GM19023 (cell line): ENCODE measurements at regions not wholly inside any gene's neighbourhood (a gene's known extent, or its start where the extent isn't known, plus 50 kb on each side); places are given as distances from the start of the nearest gene placed in this dataset.

Experiments used
- ATAC-seq: cut with Tn5 transposase; IDR thresholded peaks from one replicate; pipeline ENCODE4 v1.9.1; 2021; ENCODE audit warnings: mild to moderate bottlenecking, moderate library complexity; ENCODE audit not compliant: unreplicated experiment

DNA sequence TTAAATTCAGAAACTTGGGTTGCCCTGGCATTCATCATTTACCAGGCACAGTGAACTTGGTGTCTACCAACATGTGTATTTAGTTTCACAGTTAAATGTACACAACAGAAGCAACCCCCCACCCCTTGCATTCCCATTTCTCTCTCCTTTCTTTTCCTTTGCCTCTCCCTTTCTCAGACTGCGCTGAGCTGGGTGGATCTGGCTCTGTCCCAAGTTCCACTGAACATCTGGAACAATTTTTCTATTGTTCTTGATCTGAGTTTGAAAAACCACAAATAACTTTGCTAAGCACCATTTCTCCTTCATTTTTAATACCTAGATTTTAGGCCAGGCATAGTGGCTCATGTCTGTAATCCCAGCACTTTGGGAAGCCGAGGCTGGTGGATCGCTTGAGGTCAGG, 242.2 kb downstream of the ABHD5 start:
- no peak for ATAC-seq

DNA sequence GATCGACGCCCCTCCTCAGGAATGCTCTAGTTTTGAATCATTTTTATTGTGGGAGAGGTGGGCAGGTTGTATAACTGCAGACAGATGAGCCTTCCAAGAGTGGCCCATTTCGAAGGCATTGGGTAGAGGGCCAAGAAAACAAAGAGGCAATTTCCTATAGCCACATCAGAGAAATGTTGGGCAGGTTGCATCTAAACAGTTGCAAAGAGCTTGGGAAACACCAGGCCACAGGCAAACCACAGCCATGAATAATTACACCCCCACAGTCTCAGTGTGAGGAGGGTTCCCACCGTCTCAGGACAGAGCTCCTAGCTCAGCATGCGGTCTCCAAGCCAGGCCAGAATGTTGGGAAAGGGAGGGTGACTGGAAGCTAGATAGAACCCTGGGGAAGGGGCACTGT, 257.3 kb downstream of the ABHD5 start:
- ATAC-seq: no peak

DNA sequence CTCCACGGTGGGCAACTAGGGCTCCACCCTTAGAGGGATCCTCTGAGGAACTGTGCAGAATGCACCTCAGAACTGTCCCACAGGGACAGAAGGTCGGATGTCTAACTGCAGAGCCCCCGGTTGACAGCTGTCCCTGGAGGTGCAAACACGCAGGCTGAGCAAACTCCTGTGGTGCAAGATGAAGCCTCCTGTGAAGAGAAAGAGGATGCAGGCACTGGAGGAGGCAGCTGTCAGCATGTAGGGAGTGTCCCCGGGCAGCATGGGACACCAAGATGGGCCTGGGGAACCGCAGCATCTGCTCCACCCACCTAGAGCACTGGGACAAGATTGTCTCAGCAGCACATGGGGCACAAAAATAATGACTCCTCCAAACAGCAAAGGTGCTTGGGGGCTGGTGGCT, 258.9 kb downstream of the ABHD5 start:
- peak; percentile 56 for ATAC-seq

DNA sequence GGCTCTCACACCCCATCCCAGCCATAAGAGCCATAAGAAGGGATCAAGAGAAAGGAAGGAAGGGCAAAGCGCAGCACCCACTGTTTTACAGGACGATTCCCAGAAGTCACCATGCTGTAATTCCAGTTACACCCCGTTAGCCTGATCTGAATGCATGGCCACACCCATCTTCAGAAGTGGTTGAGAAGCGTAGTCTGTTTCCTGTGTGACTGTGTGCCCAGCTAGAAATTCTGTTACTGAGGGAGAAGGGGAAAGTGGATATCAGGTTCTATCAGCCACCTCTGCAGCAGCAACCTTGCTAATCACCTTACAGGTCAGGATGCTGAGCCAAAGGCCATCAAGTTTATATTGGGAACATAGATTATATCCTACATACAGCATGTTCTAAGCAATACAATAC, 260.0 kb downstream of the ABHD5 start:
- no peak for ATAC-seq

DNA sequence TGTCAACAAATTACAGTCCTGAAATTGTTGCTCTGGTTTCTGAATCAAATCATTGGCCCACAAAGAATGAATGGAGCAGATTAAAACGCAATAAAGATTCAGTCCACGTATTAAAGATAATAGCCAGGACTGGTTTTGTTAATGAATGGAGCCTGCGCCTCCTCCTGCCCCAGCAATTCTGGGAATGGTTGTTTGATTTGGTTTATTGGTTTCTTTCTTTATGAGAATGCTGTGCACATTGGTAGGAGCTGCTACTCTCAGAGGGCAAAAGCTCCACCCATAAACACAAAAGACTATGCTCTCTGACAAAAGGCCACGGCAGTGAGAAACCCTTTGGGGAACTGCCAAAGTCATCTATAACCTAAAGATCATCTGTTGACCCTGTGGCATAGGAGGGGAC, 261.1 kb downstream of the ABHD5 start:
- no peak for ATAC-seq

DNA sequence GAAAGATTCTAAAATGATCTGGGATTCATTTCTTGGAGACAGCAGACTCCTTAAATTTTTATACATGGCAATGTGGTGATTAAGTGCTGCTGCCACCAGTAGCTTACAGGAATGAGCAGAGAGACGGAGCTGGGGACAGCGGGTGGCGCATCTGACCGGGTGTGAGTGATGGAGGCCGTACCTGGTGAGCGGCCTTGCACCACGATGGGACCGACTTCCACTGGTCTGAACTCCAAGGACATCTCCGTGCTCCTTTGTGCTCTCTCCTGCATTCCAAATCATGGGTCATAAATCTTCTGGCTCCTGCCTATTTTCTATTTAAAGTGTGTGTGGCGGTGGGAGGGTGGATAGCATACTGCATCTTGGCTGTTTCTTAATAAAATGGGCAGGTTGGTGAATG, 262.6 kb downstream of the ABHD5 start:
- no peak for ATAC-seq

DNA sequence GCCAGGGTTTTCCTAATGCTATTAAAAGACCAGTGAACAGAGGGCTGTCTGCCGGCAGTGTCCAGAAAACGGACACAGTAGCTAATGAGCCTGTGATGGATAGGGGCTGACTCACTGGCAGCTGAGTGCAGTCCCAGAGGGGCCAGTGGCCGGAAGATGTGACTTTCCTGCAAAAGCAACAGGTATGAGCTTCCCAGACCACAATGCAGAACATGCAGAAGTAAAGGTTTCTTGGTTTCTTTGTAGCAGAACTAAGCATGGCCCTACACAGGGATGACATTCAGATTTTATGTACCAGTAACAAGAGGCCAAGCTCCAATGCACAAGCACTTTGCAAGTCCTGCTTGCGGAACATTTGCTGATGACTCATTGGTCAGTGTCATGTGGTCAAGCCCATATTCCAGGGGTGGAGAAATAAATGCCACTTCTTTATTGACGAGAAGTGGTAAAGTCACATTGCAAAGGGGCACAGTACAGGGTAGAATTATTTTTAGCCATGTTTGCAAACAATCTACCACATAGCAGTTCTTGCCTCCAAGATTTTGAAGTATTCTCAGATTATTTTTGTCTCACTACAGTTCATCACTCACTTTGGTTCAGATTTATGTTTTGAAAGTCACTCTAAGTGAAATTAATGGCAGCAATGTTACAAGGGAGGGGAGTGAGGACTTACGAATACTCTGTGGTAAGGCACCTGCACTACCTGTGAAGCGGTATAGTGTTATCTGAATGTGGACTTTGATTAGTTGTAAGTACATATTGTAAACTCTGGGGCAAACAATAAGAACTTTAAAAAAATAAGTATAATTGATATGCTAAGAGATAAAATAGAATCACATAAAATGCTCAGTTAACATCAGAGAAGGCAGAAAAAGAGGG, 263.3 kb downstream of the ABHD5 start:
- no peak for ATAC-seq

DNA sequence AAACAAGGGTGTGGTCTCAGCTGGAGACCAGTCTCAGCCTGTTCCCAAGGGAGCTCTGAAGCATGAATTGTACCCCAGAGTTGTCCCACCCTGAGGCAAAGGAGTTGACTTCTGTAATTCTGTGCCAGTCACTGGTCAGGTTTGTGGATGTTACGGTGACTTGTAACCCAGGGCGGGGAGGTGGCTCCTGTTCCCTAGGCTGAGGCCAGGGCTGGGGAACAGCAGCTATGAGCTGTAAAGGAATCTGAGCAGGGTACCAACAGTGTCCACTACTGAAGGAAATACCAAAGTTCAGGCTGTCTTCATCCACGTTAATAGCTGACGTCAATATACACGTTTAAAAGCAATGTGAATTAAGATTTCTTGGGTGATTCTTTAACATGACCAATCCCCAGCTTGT, 266.2 kb downstream of the ABHD5 start:
- ATAC-seq: no peak

DNA sequence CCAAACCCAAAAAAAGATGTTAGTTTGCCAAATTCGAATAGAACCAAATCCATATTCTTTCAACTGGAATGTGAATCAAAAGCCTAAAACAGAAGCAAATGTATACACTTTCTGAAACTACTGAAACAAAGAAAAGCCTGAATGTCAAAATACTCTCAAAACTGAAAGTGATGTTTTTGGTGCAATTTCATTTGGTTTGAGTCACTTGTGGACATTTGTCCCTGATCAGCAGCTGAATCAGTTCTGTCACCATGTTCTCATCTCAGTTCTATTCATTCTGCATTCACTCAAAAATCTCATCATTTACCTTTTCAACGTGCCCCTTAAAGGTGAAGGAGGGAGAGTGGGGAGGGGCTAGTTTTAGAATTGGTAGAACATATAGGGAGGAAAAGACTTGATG, 266.8 kb downstream of the ABHD5 start:
- ATAC-seq: no peak

DNA sequence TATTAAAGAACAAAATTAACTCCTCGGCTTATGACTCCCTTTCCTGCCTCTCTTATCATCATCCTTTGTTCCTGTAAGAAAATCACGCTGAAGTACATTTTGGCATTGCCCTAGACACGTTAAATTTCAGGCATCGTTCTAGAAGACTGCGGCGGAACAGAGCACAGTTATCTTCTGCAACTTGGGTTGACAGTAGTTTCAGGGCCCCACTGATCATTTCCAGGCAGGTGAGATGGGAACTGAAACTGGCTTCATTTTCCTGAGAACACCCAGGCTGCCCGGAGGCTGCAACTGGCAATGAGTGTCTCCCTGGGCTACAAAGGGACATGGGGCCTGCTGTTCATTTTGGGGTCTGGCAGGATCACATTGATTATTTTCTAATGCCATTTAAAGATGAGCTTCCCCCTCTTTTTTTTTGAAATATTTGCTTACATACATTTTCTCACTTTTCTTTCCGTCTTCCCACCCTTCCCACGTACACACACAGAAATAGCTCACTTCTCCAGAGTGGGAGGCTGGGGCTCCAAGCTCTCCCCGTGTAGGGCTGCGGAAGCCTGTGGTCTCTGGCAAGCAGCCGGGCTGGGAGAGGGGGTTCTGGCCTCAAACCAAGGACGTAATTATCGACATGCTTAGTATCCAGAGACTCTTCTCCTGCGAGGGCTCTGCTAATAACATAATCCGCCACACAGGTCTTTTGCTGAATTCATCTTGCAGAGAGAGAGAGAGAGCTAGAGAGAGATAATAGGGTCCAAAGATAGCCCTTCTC, 267.4 kb downstream of the ABHD5 start:
- ATAC-seq: no peak

DNA sequence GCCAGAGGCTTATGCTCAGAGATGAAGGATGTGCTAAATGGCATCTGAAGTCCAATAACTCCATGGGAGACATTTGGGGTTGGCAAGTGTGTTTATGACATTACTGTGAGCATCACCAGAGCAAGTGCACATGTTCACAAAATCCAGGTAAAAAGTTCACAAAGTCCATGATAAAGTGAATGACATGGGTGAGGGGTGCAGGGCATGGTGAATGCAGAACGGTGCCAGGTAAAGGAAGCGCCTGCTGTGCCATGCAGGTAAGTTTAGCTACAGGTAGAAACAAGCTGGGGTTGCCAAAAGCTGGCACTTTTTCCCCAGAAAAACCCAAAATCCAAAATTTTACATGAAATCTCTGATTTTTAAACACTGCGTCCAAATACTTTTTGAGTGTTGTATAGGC, 268.2 kb downstream of the ABHD5 start:
- no peak for ATAC-seq

DNA sequence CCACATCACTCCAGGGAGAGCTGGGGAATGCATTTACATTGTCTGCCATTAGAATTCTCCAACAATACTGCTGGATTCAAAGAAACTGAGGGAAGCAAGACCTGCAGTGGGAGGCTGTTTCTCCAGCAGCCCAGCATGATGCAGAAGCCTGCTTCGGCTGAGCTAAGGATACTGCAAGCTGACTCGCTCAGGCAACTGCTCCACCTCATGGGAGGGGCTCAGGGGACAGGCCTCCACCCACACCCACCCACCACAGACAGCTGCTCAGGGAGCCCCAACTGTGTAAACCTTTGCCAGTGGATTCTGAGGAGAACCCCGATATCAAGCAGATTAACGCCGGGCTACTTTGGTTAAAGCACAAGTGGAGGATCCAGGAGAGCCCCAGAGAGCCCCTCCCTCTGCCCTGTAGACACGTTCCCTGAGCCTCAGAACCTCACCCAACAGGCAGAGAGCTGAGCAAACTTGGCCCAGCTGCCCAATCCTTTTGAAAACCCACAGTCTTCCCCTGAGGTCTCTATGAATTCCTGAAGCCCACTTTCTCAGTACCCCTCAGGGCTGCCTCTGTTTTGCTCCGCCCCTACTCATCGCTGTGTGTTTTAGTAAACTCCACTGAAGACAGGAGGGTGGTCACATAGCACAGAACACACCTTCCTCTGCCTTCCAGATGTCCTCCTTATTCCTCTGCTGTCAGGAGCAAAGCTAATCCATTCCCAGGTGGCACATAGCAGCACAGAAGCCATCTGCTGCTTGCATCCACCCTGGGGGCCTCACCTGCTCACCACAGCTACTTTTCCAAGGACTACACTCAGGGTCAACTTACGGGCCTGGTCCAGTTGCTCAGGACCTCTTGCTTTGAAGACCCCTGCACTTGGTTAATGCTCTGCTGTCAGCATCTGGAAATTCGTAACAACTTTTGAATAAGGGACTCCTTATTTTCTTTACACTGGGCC, 269.0 kb downstream of the ABHD5 start:
- ATAC-seq: no peak

DNA sequence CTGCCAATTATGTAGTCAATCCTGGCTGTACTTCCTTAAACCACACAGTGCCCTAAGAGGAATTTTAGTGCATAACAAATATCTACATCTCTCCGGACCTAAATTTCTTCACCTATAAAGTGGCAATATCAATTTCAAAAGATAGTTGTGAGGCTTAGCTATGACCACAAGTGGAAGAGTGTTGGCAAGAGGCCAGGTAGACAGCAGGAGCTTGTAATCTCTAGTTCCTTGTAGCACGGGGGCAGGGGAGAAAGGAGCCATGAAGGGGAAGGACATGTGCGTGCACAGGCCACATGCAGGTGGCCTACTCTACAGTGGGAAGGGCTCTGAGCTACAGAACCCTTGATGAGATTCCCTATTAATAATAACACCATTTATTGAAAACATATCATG, 269.7 kb downstream of the ABHD5 start:
- no peak for ATAC-seq

DNA sequence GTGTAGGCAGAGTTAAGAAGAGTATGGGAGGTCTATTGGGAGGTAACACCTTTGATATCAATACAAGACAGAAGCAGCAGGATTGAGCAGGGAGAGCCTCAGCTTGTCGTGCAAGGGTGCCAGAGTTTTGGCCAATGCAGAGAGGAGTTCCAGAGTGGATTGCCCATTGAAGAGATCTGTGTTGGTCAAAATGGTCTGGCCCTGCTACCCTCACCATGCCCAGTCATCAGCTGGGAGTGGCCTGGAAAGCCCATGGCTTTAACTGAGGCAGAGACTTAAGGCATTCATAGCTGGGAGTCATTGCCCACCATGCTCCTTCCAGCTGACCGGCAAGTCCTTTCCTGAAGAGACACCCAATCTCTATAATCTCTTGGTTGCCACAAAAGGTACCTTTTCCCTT, 271.3 kb downstream of the ABHD5 start:
- ATAC-seq: no peak

DNA sequence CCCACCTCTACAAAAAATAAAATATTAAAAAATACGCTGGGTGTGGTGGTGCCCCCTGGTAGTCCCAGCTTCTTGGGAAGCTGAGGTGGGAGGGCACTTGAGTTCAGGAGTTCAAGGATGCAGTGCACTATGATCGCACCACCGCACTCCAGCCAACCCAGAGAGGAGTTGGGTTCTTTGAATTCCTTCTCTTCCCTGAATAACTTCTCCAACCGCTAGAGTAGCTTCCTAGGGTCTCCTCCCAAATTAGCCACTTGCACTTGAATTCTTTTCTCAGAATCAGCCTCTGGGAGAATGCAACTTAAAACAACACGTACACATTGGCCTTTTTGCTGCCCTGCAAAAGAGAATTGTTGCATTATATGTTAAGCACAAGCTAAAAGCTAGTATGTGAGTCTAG, 272.5 kb downstream of the ABHD5 start:
- no peak for ATAC-seq

DNA sequence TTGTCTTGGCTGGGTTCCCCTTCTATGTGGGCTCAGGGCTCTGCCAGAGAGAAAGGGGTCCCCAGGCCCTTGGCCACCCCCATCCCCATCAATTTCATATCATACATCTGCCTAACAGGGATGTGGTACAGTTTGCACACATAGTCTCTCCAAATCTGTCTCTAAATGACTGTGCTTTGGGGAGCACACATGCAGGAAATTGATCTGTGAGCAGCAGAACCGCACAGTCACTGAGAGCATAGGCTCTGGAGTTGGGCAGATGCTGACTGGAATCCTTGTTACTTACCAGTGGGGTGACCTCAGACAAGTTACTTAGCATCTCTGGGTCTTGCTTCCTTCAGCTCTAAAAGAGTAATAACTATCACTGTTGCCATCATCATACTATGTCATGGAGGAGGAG, 273.9 kb downstream of the ABHD5 start:
- ATAC-seq: no peak

DNA sequence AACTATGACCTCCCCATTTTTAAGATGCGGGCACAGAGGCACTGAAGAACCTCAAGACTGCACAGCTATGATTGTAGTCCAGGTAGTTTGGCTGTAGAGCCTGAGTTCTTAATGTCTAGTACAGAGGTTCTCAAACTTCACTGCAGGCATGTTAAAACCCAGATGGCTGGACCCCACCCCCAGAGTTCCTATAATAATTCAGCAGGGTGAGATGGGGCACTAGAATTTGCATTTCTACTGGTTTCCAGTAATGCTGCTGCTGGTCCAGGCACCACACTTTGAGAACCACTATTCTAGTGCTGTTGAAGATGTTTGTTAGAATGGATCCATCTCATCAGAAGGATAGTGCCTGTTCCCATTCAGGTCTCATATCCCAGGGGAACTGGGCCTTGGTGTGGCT, 274.9 kb downstream of the ABHD5 start:
- ATAC-seq: no peak

DNA sequence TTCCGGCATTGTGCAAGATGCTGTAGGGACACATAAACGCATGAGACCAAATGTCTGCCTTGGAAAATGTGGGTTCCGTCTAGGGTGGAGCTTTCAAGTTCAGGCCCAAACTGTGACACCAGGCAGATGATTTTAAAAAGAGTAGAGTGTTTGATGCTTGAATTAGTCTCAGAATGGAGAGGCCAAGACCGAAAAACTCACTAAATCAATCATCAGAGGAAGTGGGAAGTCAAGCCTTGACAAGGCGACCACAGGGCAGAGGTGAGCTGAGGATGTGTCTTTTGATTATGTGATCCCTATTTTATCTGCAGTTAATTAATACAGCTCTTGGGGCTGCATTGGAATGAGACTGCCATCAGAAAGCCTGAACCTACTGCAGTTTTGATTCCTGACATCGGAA, 275.4 kb downstream of the ABHD5 start:
- ATAC-seq: no peak

DNA sequence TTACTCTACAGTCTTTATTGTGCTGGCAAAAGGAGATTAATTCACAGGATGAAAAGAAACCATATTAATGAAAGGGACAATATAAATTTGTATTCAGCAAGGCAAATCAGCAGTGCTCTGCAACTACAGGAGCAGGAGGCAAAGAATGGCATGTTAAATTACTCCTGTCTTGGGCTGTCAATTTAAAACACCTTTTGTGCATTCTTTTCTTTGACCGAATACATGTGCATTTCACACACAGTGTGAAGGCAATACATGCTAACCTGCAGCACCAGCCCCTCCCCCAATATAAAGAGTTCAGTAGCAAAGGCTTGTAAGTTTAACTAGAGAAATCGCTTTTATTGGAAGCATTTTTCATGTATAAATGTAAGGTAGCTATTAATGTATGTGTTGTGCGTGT, 275.2 kb upstream of the TOPAZ1 start:
- ATAC-seq: no peak

DNA sequence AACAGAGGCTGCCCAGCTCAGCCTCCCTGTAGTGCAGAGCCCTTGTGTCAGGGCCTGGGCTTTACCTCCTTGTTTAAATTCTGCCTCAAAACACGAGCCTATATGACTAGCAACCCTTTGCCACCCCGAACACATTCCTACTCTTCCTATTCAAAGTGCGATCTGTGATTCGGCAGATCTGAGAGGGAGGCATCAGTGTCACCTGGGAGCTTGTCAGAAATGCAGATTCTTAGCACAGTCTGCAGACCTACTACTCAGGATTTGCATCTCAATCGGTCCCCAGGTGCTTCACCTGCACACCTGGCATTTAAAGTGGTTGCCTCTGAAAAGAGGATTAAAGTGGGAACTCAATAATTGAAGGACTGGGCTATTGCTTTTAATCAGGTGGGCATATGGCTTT, 273.2 kb upstream of the TOPAZ1 start:
- ATAC-seq: no peak

DNA sequence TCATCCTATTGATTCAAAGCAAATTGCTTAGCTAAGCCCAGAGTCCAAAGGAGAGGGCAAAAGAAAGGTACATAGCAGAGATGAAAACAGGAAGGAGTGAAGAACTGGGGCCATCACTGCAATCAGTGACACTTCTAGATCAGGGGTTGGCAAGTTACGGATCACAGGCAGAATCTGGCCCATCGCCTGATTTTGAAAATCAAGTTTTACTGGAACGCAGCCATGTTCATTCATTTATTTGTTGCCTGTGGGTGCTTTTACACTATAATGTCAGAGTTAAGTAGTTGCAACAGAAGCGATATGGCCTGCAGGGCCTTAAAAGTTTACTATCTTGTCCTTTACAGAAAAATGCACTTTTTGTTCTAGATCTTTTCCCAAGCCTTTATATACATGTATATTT, 271.7 kb upstream of the TOPAZ1 start:
- no peak for ATAC-seq
